GM18511 (cell line): ENCODE measurements at regions not wholly inside any gene's neighbourhood (a gene's known extent, or its start where the extent isn't known, plus 50 kb on each side); places are given as distances from the start of the nearest gene placed in this dataset.
"Not testable (repeated sequence)": the region's sequence is repeated elsewhere in the genome, so short reads cannot be mapped to it uniquely, and the experiment has no call there.

ENCODE experiments used
- ATAC-seq: cut with Tn5 transposase; IDR thresholded peaks from one replicate; pipeline ENCODE4 v1.9.1; 2021; ENCODE audit warnings: mild to moderate bottlenecking, moderate library complexity; ENCODE audit not compliant: unreplicated experiment

- ATAC-seq = no peak
These were observed 93.2 kb upstream of the TNFSF4 start for GRCh38 chr1:173300061-173301044.

GRCh38 chr1:173301507-173301906 lies 94.4 kb upstream of the TNFSF4 start:
- ATAC-seq = no peak

- no peak for ATAC-seq
These were observed 95.2 kb upstream of the TNFSF4 start for GRCh38 chr1:173302366-173302765.

GRCh38 chr1:173302890-173303829 lies 96.0 kb upstream of the TNFSF4 start:
- no peak for ATAC-seq

GRCh38 chr1:173303984-173304383 lies 96.9 kb upstream of the TNFSF4 start:
- no peak for ATAC-seq

GRCh38 chr1:173304529-173305227 lies 97.5 kb upstream of the TNFSF4 start:
- ATAC-seq = no peak

- ATAC-seq = no peak
These were observed 100.7 kb upstream of the TNFSF4 start for GRCh38 chr1:173307845-173308244.

GRCh38 chr1:173314656-173315055 lies 107.5 kb upstream of the TNFSF4 start:
- ATAC-seq = no peak

- no peak for ATAC-seq
These were observed 108.2 kb upstream of the TNFSF4 start for GRCh38 chr1:173315296-173315695.

- no peak for ATAC-seq
These were observed 111.7 kb upstream of the TNFSF4 start for GRCh38 chr1:173318788-173319187.

GRCh38 chr1:173324352-173324751 lies 117.2 kb upstream of the TNFSF4 start:
- ATAC-seq = not testable (repeated sequence)

GRCh38 chr1:173327987-173328386 lies 120.9 kb upstream of the TNFSF4 start:
- ATAC-seq = not testable (repeated sequence)

GRCh38 chr1:173328961-173329360 lies 121.8 kb upstream of the TNFSF4 start:
- no peak for ATAC-seq

- ATAC-seq = no peak
These were observed 122.6 kb upstream of the TNFSF4 start for GRCh38 chr1:173329726-173330125.

- ATAC-seq = no peak
These were observed 123.2 kb upstream of the TNFSF4 start for GRCh38 chr1:173330149-173330951.

- ATAC-seq = not testable (repeated sequence)
These were observed 123.9 kb upstream of the TNFSF4 start for GRCh38 chr1:173330952-173331548.

GRCh38 chr1:173332026-173332425 lies 124.9 kb upstream of the TNFSF4 start:
- no peak for ATAC-seq

- ATAC-seq = peak; percentile 73
These were observed 126.5 kb upstream of the TNFSF4 start for GRCh38 chr1:173333581-173333980.

- no peak for ATAC-seq
These were observed 130.0 kb upstream of the TNFSF4 start for GRCh38 chr1:173337126-173337525.

GRCh38 chr1:173341307-173341706 lies 134.2 kb upstream of the TNFSF4 start:
- ATAC-seq = no peak
